ENCODE measurements at regions not wholly inside any gene's neighbourhood (a gene's known extent, or its start where the extent isn't known, plus 50 kb on each side); places are given as distances from the start of the nearest gene placed in this dataset.
"Not testable (repeated sequence)": the region's sequence is repeated elsewhere in the genome, so short reads cannot be mapped to it uniquely, and the experiment has no call there.

DNA sequence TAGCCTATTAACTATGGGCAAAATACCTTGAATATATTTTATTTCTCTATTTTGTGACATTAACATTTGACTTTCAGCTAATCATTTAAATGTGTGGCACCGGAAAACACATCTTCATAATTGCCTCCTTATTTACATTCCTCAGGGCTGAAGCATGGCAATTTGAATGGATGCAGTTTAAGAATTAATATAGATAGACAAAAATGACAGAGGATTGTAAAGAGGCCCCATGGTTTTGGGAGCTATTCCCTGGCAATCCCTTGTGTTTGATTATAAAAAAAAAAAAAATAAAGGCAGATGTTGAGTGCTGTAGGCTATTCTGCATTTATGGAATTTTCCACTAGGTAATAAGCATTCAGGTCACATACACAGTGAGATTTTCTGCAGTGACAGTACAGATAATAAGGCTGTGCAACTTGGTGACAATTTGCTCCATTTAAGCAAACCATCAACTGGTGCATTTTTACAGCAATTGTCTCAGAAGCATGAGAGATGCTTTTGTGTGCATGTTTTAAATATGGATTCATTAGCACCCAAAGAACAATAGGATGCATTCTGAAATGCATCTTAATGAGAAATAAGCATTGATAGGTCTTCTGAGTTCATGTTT is 123.2 kb upstream of the SLC38A4 start:
- DNase-seq, result no peak

DNA sequence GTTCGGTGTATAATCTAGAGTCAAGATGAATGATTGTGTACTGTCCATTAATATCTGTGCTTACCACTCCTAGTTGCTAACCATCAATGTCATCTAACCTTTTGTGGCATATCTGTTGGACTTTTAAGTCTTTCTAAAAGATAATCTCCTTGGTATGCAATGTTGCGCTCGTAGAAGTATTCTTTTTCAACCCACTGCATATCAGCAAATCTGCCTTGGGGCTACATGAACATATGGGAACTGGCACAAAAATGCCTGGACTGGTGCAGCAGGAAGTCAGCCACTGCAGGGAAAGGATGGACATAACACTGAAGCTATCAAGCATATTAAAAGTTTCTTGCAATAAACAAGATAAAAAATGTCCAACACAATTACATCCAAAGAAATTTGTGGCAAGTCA is 124.3 kb upstream of the SLC38A4 start:
- no peak for DNase-seq

DNA sequence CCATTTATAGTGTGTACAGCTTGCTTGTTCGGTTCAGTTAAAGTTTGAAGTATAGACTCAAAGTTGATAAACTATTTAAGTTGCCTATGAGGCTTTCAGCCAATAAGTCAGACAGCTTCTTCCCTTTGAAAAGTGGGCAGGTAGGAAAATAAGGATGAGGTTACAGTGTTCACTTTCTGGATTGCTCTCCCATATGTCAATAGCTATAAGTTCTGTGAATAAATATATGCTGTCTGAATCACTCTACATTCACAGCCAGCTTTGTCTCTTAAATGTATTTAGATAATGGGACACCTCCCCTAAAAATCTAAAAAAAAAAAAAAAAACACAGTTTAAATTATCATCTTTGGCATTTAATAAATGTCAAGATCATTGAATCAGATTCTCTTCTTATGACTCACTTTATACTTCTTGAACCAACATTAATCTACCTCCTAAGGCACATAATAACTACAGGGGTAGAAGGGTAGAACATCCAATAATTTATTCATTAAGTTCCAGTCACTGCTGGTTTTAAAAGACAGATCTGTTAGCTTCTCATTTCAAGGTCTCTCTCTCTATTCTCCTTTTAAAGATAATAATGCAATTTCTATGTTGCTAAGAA is 126.4 kb upstream of the PCED1B start:
- no peak for DNase-seq

GRCh38 chr12:46956451-46957035 is 122.9 kb upstream of the PCED1B start:
- no peak for DNase-seq

GRCh38 chr12:46958053-46958452 is 121.4 kb upstream of the PCED1B start:
- no peak for DNase-seq

- no peak for DNase-seq
Measured at GRCh38 chr12:46958599-46959290, 120.7 kb upstream of the PCED1B start.

- no peak for DNase-seq
Measured at GRCh38 chr12:46959502-46959901, 119.9 kb upstream of the PCED1B start.

DNA sequence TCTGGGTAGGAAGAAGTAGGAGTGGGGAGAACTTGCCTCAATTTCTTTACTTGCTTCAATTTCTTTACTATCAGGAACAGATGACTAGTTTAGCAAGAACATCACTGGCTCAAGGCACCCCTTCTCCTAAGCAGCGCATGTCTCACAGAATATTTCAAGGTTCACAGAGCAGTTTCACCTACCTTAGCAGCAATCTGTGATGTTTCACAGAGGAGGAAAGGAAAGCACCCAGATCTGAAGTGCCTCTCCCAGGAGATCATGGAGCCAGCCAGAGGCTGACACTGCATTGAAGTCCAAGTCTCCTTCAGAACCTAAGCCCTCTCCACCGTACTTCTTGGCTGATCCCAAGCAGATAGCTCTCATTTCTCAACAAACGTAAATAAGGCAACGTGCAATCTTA is 118.7 kb upstream of the PCED1B start:
- DNase-seq, result no peak

DNA sequence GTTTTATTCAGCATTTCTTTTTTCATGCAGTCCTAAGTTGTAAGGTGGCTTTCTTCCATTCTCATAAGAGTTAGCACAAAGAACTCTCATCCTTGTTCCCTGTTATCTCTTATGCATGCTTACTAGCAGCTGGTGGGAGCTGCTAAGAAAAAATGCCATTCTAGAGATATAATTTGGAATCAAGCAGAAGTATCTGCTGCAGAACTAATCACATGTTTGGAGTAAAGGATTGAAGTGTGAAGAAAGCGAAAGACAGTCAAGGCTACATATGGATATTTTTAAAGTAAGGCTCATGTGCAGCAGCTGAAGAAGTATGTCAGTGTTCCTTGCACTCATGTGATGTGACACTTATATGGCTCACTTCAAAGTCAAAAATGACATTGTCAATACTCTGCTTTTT is 116.2 kb upstream of the PCED1B start:
- no peak for DNase-seq

GRCh38 chr12:46963977-46964971 is 115.1 kb upstream of the PCED1B start:
- no peak for DNase-seq

DNA sequence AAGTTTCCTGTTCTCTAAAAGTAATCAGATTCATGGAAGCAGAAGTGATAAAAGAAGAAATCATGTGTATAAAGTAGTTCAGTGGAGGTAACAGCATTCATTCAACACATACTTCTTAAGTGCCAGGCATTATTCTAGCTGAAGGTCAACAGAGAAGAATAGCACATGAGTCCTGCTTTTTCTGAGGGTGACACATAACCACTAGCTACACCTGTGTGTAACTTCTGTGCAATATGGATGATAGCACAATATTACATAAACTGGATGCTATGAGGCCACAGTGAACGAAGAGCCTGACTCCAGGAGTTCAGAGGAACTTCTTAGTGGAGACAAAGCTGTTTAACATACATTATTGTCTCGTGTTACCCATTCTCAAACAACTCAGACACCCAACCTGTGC is 114.3 kb upstream of the PCED1B start:
- DNase-seq, result no peak

DNA sequence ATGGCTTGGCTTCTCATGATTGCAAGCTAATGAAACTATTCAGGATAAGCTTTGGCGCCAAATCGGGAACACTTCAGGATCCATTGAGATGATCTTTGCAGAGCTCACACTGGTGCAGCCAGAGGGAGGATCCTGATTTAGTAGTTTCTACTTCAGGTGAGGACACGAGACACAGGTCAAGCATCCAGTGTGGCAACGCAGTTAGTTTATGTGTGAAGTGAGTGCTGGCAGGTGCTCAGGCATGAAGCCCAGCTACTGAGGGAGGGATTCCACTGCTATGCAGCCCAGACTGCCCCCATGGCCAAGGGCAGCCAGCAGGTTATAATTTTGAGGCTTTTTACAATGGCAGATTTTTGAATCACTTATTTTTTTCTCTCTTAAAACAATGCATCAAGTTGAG is 113.5 kb upstream of the PCED1B start:
- DNase-seq, result no peak

- no peak for DNase-seq
Measured at GRCh38 chr12:46970636-46971035, 108.8 kb upstream of the PCED1B start.

DNA sequence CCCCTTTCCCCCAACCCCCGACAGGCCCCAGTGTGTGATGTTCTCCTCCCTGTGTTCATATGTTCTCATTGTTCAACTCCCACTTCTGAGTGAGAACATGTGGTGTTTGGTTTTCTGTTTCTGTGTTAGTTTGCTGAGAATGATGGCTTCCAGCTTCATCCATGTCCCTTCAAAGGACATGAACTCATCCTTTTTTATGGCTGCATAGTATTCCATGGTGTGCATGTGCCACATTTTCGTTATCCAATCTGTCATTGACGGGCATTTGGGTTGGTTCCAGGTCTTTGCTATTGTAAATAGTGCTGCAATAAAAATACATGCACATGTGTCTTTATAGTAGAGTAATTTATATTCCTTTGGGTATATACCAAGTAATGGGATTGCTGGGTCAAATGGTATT is 105.5 kb upstream of the PCED1B start:
- DNase-seq, result not testable (repeated sequence)

- no peak for DNase-seq
Measured at GRCh38 chr12:46977871-46978375, 101.5 kb upstream of the PCED1B start.

DNA sequence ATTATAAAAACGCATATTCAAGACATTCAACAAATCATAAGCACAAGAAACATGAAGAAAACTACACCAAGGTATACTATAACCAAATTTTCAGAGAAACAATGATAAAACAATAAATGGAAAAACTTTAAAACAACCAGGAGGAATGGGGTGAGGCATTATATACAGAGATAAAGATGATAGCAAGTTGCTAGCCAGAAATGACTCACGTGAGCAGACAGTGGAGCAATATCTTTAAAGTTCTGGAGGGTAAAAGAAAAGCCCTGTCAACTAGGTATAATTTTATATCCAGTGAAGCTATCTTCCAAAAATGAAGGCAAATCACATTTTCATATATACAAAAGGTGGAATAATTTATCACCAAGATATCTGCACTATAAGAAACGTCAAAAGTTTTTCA is 97.8 kb upstream of the PCED1B start:
- no peak for DNase-seq

GRCh38 chr12:46982629-46983392 is 96.6 kb upstream of the PCED1B start:
- no peak for DNase-seq

DNA sequence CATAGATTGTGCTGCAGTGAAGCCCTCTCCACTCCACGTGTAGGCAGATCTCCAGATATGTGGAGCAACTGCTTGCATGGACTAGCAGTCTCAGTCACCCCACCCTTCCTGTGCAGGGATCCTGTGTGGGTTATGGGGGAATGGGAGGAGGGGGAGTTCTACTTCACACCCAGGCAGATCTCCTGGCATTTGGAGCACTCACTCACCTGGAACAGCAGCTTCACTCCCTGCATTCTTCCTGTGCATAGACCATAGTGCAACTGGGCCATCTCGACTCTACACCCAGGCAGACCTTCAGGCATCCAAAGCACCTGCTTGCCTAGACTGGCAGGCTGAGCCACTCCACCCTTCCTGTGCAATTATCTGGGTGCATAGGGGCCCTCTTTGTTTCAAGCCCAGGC is 96.0 kb upstream of the PCED1B start:
- DNase-seq, result no peak

- DNase-seq, result no peak
Measured at GRCh38 chr12:46983959-46984841, 95.2 kb upstream of the PCED1B start.

DNA sequence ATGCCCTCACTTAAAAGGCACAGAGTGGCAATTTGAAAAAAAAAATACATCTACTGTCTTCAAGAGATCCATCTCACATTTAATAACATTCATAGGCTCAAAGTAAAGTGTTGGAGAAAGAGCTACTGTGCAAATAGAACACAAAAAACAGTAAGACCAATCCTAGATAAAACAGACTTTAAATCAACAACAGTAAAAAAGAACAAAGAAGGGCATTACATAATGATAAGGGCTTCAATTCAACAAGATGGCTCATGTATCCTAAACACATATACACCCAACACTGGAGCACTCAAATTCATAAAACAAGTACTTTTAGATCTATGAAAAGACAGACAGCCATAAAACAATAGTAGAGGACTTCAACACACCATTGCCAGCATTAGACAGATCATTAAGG is 93.6 kb upstream of the PCED1B start:
- no peak for DNase-seq

DNA sequence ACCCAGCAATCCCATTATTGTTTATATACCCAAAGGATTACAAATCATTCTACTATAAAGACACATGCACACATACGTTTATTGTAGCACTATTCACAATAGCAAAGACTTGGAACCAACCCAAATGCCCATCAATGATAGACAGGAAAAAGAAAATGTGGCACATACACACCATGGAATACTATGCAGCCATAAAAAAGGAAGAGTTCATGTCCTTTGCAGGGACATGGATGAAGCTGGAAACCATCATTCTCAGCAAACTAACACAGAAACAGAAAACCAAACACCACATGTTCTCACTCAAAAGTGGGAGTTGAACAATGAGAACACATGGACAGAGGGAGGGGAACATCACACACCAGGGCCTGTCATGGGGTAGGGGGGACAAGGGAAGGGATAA is 91.3 kb upstream of the PCED1B start:
- not testable (repeated sequence) for DNase-seq

All from effector CD4-positive, alpha-beta T cell (primary cell).